GM21619 (cell line): ENCODE measurements at regions not wholly inside any gene's neighbourhood (a gene's known extent, or its start where the extent isn't known, plus 50 kb on each side); places are given as distances from the start of the nearest gene placed in this dataset.
"Not testable (repeated sequence)": the region's sequence is repeated elsewhere in the genome, so short reads cannot be mapped to it uniquely, and the experiment has no call there.

Experiments used
- ATAC-seq: cut with Tn5 transposase; IDR thresholded peaks from one replicate; pipeline ENCODE4 v1.9.1; 2021; ENCODE audit not compliant: unreplicated experiment

- no peak for ATAC-seq
These were observed 952.3 kb upstream of the GOT2 start for GRCh38 chr16:59686405-59686804.

GRCh38 chr16:59684911-59685310, 950.8 kb upstream of the GOT2 start:
- ATAC-seq: no peak

- ATAC-seq: no peak
These were observed 949.6 kb upstream of the GOT2 start for GRCh38 chr16:59683709-59684108.

GRCh38 chr16:59665618-59666220, 931.6 kb upstream of the GOT2 start:
- no peak for ATAC-seq

GRCh38 chr16:59658572-59658971, 924.5 kb upstream of the GOT2 start:
- ATAC-seq: no peak

GRCh38 chr16:59655031-59655430, 920.9 kb upstream of the GOT2 start:
- no peak for ATAC-seq

GRCh38 chr16:59654455-59654854, 920.3 kb upstream of the GOT2 start:
- ATAC-seq: no peak

GRCh38 chr16:59651662-59652061, 917.5 kb upstream of the GOT2 start:
- no peak for ATAC-seq

GRCh38 chr16:59645194-59645593, 911.1 kb upstream of the GOT2 start:
- ATAC-seq: no peak

- ATAC-seq: no peak
These were observed 901.6 kb upstream of the GOT2 start for GRCh38 chr16:59635674-59636073.

GRCh38 chr16:59634951-59635350, 900.8 kb upstream of the GOT2 start:
- ATAC-seq: no peak

GRCh38 chr16:59634004-59634579, 900.0 kb upstream of the GOT2 start:
- no peak for ATAC-seq

GRCh38 chr16:59632276-59632855, 898.2 kb upstream of the GOT2 start:
- ATAC-seq: no peak

GRCh38 chr16:59624381-59624780, 890.3 kb upstream of the GOT2 start:
- not testable (repeated sequence) for ATAC-seq

- no peak for ATAC-seq
These were observed 880.5 kb upstream of the GOT2 start for GRCh38 chr16:59614466-59615240.

GRCh38 chr16:59612910-59613620, 878.9 kb upstream of the GOT2 start:
- ATAC-seq: not testable (repeated sequence)

GRCh38 chr16:59612094-59612493, 878.0 kb upstream of the GOT2 start:
- no peak for ATAC-seq

- ATAC-seq: no peak
These were observed 877.4 kb upstream of the GOT2 start for GRCh38 chr16:59611556-59611955.

GRCh38 chr16:59605706-59606105, 871.6 kb upstream of the GOT2 start:
- ATAC-seq: no peak

- no peak for ATAC-seq
These were observed 870.2 kb upstream of the GOT2 start for GRCh38 chr16:59604354-59604753.

GRCh38 chr16:59601452-59601851, 867.3 kb upstream of the GOT2 start:
- no peak for ATAC-seq
